GM12873 (cell line): ENCODE measurements at regions not wholly inside any gene's neighbourhood (a gene's known extent, or its start where the extent isn't known, plus 50 kb on each side); places are given as distances from the start of the nearest gene placed in this dataset.

Experiments
- CTCF ChIP-seq: IDR thresholded peaks from 2 replicates; pipeline ENCODE4 v1.5.1; 2012; ENCODE audit warnings: low read depth, mild to moderate bottlenecking, moderate library complexity, low read length, control low read depth; ENCODE audit not compliant: insufficient read depth; ENCODE audit errors: missing control alignments

- no peak for TF ChIP-seq CTCF
These were observed 93.4 kb upstream of the FOXP4 start for GRCh38 chr6:41452763-41453162.

- TF ChIP-seq CTCF, result no peak
These were observed 92.9 kb upstream of the FOXP4 start for GRCh38 chr6:41453244-41453643.

DNA sequence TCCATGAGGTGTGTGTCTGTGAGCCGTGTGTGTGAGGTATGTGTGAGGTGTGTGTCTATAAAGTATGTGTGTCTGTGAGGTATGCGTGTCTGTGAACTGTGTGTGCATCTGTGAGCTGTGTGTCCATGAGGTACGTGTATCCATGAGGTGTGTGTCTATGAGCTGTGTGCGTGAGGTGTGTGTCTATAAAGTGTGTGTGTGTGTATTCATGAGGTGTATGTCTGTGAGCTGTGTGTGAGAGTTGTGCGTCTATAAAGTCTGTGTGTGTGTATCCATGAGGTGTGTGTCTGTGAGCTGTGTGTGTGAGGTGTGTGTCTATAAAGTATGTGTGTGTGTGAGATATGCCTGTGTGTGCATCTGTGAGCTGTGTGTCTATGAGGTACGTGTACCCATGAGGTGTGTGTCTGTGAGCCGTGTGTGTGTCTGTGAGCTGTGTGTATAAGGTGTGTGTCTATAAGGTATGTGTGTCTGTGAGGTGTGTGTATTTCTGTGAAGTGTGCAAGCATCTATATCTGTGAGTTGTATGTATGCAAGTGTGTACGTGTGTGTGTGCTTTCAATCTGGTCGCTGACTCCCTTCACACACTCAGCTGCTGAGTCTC, 91.9 kb upstream of the FOXP4 start:
- no peak for TF ChIP-seq CTCF

DNA sequence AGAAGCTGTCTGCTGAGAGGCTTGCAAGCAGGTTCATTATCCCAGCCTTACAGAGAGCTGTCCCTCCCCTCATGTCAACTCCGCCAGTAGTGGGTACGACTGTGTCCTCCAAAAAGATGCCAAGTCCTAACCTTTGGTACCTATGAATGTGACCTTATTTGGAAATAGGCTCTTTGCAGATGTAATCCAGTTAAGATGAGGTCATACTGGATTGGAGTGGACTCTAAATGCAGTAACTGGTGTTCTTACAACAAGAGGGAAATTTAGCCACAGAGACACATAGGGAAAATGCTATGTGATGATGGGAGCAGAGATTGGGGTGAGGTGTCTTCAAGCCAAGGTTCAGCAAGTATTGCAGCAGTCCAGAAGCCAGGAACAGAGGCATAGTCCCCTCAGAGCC, 90.8 kb upstream of the FOXP4 start:
- no peak for TF ChIP-seq CTCF

- TF ChIP-seq CTCF, result no peak
These were observed 90.4 kb upstream of the FOXP4 start for GRCh38 chr6:41455818-41456217.

DNA sequence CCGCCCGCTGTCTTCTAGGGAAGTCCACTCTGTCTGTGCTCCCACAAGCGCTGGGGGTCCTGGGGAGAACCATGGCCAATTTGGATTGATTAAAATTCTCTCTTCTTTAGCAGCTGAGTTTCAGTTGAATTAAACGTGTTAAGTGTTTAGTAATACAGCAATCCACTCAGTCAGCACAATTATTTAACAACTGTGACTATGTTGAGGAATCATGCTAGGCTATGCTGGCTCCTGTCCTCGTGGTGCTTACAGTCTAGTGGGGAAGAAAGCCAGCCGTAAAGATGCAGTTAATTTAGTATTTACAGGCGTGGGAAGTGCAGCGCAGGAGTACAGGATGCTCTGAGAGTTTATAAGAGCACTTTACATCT, 88.9 kb upstream of the FOXP4 start:
- TF ChIP-seq CTCF, result no peak

DNA sequence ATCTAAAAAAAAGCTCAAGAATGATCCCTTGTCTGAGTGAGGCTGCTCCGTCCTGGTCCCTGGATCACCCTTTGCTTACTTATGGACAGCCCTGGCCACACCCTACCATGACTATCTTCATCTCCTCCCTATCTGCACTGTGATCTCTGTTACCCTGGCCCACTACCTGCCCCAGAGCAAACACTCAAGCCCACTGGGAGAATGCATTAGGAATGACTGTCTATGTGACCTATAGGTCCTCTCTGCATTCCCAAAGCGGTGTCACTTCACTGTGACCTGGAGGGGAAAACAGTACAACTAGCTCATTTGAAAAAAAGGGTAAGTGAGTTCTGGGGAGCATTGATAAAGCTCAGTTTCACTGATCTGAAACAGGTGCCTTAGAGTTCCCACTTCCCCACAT, 86.4 kb upstream of the FOXP4 start:
- no peak for TF ChIP-seq CTCF

DNA sequence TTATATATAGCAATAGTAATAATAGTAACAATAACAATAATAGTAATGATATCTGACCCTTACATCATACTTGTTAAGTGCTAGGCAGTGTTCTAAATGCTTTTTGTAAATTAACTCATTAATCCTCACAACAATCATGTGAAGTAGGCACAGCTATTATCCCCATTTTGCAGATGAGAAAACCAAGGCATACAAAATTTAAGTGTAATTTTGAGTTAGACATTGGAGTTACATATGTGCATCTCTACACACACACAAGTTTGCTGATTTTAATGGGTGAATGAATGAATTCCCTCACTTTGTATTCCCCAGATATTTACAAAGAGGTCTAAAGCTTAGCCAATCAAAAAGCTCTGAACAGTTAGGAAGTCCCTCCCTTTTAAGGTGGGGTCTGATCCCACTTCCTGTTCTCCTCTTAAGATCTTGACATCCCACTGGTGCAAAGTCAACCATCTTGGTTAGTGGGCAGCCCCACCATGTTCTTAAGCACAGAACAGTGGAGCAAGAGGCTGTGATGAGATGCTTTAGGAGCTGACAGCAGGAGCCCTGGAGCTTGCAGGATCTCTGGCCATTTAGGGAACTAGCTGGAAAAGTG, 85.3 kb upstream of the FOXP4 start:
- no peak for TF ChIP-seq CTCF
